ENCODE measurements at regions not wholly inside any gene's neighbourhood (a gene's known extent, or its start where the extent isn't known, plus 50 kb on each side); places are given as distances from the start of the nearest gene placed in this dataset.

- no peaks in the 10 kb centered on the region for H3K9me3 ChIP-seq
- intact Hi-C loops (cut with DNase I), result no loop called here
- H3K27me3 ChIP-seq, result no peaks in the 10 kb centered on the region
- no peaks in the 10 kb centered on the region for H3K4me1 ChIP-seq
- no peak overlapping the region for H3K27ac ChIP-seq
- no peak overlapping the region for H3K4me3 ChIP-seq
- no peak for DNase-seq (ENCODE audit: low spot score in 2 of 2)
- TF ChIP-seq CTCF (IDR thresholded peaks at IDR 0.05), result no peak
- H3K36me3 ChIP-seq, result no peaks in the 10 kb centered on the region
Observed at GRCh38 chr14:59093902-59094301, 94.6 kb upstream of the DAAM1 start.

- H3K4me1 ChIP-seq, result no peaks in the 10 kb centered on the region
- no peak for TF ChIP-seq CTCF (IDR thresholded peaks at IDR 0.05)
- no peak overlapping the region for H3K27ac ChIP-seq
- no peak for DNase-seq (ENCODE audit: low spot score in 2 of 2)
- H3K4me3 ChIP-seq, result no peak overlapping the region
- no peaks in the 10 kb centered on the region for H3K36me3 ChIP-seq
- H3K27me3 ChIP-seq, result no peaks in the 10 kb centered on the region
- no peaks in the 10 kb centered on the region for H3K9me3 ChIP-seq
- intact Hi-C loops (cut with DNase I), result no loop called here
Observed at GRCh38 chr14:59096303-59096702, 92.2 kb upstream of the DAAM1 start.

GRCh38 chr14:59097681-59098080, 90.8 kb upstream of the DAAM1 start:
- H3K4me1 ChIP-seq, result no peaks in the 10 kb centered on the region
- no peak for TF ChIP-seq CTCF (IDR thresholded peaks at IDR 0.05)
- DNase-seq (ENCODE audit: low spot score in 2 of 2), result no peak
- no peak overlapping the region for H3K27ac ChIP-seq
- no peaks in the 10 kb centered on the region for H3K27me3 ChIP-seq
- no peaks in the 10 kb centered on the region for H3K9me3 ChIP-seq
- H3K4me3 ChIP-seq, result no peak overlapping the region
- intact Hi-C loops (cut with DNase I), result no loop called here
- H3K36me3 ChIP-seq, result no peaks in the 10 kb centered on the region

- Histone ChIP-seq H3K27me3 (no peaks in the 10 kb centered on the region), H3K4me1 (no peaks in the 10 kb centered on the region), H3K4me3 (no peak overlapping the region), H3K27ac (no peak overlapping the region), H3K9me3 (no peaks in the 10 kb centered on the region), H3K36me3 (no peaks in the 10 kb centered on the region)
- intact Hi-C loops (cut with DNase I), result no loop called here
- TF ChIP-seq CTCF (IDR thresholded peaks at IDR 0.05), result no peak
- DNase-seq (ENCODE audit: low spot score in 2 of 2), result no peak
Observed at GRCh38 chr14:59098377-59098776, 90.1 kb upstream of the DAAM1 start.

- DNase-seq (ENCODE audit: low spot score in 2 of 2), result no peak
- intact Hi-C loops (cut with DNase I), result no loop called here
- Histone ChIP-seq H3K27ac (no peak overlapping the region), H3K4me3 (no peak overlapping the region), H3K4me1 (no peaks in the 10 kb centered on the region), H3K9me3 (no peaks in the 10 kb centered on the region), H3K27me3 (no peaks in the 10 kb centered on the region), H3K36me3 (no peaks in the 10 kb centered on the region)
- no peak for TF ChIP-seq CTCF (IDR thresholded peaks at IDR 0.05)
Observed at GRCh38 chr14:59100205-59100604, 88.3 kb upstream of the DAAM1 start.

GRCh38 chr14:59101476-59101875, 87.0 kb upstream of the DAAM1 start:
- Histone ChIP-seq H3K36me3 (no peaks in the 10 kb centered on the region), H3K27ac (no peak overlapping the region), H3K4me3 (no peak overlapping the region), H3K9me3 (no peaks in the 10 kb centered on the region), H3K27me3 (no peaks in the 10 kb centered on the region), H3K4me1 (no peaks in the 10 kb centered on the region)
- intact Hi-C loops (cut with DNase I), result no loop called here
- no peak for DNase-seq (ENCODE audit: low spot score in 2 of 2)
- TF ChIP-seq CTCF (IDR thresholded peaks at IDR 0.05), result no peak
